Suprapubic skin (tissue), 4 donors: ENCODE measurements at regions not wholly inside any gene's neighbourhood (a gene's known extent, or its start where the extent isn't known, plus 50 kb on each side); places are given as distances from the start of the nearest gene placed in this dataset.
A peak's percentile ranks its signal among the peaks of the same experiment; 100 is the strongest.

Experiments
- DNase-seq, 2 donors: peaks; one replicate each; pipeline ENCODE4 v3.0.0-alpha.2; 2019; ENCODE audit warnings: low spot score in 2 of 2
- H3K27ac ChIP-seq: fragments of 200-600 bp; sonication (generic); one replicate; pipeline ENCODE4 v1.5.1; 2019
- H3K27me3 ChIP-seq: fragments of 200-600 bp; sonication (generic); one replicate; pipeline ENCODE4 v1.5.1; 2019
- H3K36me3 ChIP-seq: fragments of 200-600 bp; sonication (generic); one replicate; pipeline ENCODE4 v1.5.1; 2019
- H3K4me1 ChIP-seq: fragments of 200-600 bp; sonication (generic); one replicate; pipeline ENCODE4 v1.5.1; 2019
- H3K4me3 ChIP-seq: fragments of 200-600 bp; sonication (generic); one replicate; pipeline ENCODE4 v1.5.1; 2019; ENCODE audit warnings: mild to moderate bottlenecking
- H3K9me3 ChIP-seq: fragments of 200-600 bp; sonication (generic); one replicate; pipeline ENCODE4 v1.5.1; 2019
- CTCF ChIP-seq, 2 donors: fragments of 200-600 bp in 1 of 2; fragments of 450-650 bp in 1 of 2; sonication (generic) in 1 of 2; IDR thresholded peaks; one replicate each; pipeline ENCODE4 v1.5.1; 2016 to 2019; ENCODE audit warnings: antibody characterized with exemption in 2 of 2, mild to moderate bottlenecking in 1 of 2, moderate library complexity in 1 of 2
- EP300 ChIP-seq: sonication (generic); formaldehyde crosslinking; IDR thresholded peaks from one replicate; pipeline ENCODE4 v1.6.1; 2017; ENCODE audit warnings: antibody characterized with exemption
- POLR2A ChIP-seq, 2 donors: fragments of 450-650 bp; IDR thresholded peaks; one replicate each; pipeline ENCODE4 v1.6.1; 2017; ENCODE audit warnings: antibody characterized with exemption in 2 of 2, mild to moderate bottlenecking in 2 of 2, moderate library complexity in 2 of 2
- POLR2AphosphoS5 ChIP-seq, 3 donors: sonication (generic); formaldehyde crosslinking; IDR thresholded peaks; one replicate each; pipeline ENCODE4 v1.6.1; 2017; ENCODE audit warnings: antibody characterized with exemption in 3 of 3
- WGBS: methylation state at CpG from one replicate; pipeline ENCODE4 v1.1.5; 2018; 5-methylcytosine and 5-hydroxymethylcytosine counted together

DNA sequence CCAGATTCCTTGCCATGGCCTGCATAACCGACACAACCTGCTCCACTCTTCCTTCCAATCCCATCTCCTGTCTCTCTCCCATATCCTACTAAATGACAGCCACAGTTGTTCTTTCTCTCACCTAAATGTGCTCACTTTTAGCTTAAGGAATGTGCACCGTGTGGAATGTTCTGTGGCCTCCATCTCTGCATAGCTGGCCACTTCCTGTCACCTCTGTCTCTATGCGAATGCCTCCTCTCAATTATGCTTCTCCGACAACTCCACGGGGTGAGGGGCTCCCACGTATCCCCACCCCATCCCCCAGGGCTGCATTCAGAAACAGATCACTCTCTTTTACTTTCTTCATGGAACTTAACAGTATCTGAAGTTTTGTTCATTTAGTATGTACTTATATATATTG is 110.7 kb downstream of the RAB18 start:
- H3K4me3 ChIP-seq, result no peak overlapping the region
- no peak for DNase-seq

DNA sequence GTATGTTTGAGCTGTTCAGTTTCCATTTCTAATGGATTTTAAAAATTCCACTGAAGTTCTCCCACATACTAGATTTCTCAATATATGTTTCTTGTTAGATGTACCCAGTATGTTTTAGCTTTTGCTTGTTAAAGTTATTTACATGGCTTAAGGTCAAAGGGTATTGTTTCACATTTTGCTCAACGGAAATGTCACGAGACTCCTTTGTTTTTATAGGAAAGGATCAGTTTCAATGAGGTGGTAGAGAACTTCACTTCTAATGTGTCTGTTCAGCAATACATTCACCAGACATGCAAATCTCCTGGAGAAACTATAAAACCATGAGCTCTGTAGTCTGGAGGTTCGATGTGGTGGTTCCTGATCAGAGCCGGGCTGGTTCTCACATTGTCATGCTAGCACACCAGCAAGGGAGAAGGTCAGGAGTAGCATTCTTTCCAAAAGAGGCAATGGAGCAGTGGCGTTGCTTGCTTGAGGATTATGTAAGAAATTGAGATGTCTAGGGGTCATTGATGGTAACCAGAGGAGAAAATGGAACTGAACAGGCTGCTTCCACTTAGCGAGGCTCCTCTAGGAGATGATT is 114.0 kb downstream of the RAB18 start:
- no peak overlapping the region for H3K27ac ChIP-seq
- no peaks in the 10 kb centered on the region for H3K36me3 ChIP-seq
- no peak overlapping the region for H3K4me3 ChIP-seq
- no peak for DNase-seq
- 81% methylated on average over 6 of the region's 6 CpGs for WGBS
- H3K27me3 ChIP-seq, result no peaks in the 10 kb centered on the region
- H3K4me1 ChIP-seq, result peaks cover 20% of the 10 kb centered on the region
- no peaks in the 10 kb centered on the region for H3K9me3 ChIP-seq
- no peak for TF ChIP-seq POLR2AphosphoS5 (IDR thresholded peaks at IDR 0.05)
- TF ChIP-seq POLR2A (IDR thresholded peaks at IDR 0.05), result no peak
- TF ChIP-seq EP300, result no peak
- no peak for TF ChIP-seq CTCF (IDR thresholded peaks at IDR 0.05)

More for the DNA sequence above, 110.7 kb downstream of the RAB18 start:
- H3K27me3 ChIP-seq, result no peaks in the 10 kb centered on the region
- no peaks in the 10 kb centered on the region for H3K36me3 ChIP-seq
- H3K9me3 ChIP-seq, result no peaks in the 10 kb centered on the region
- H3K4me1 ChIP-seq, result peaks cover 4% of the 10 kb centered on the region
- 71% methylated on average over 6 of the region's 6 CpGs for WGBS
- TF ChIP-seq EP300 (no peak), POLR2AphosphoS5 (IDR thresholded peaks at IDR 0.05) (no peak), CTCF (IDR thresholded peaks at IDR 0.05) (no peak), POLR2A (IDR thresholded peaks at IDR 0.05) (no peak)
- no peak overlapping the region for H3K27ac ChIP-seq

GRCh38 chr10:27618906-27619305 is 114.8 kb downstream of the RAB18 start:
- DNase-seq, result no peak
- Histone ChIP-seq H3K9me3 (no peaks in the 10 kb centered on the region), H3K27ac (no peak overlapping the region), H3K27me3 (no peaks in the 10 kb centered on the region), H3K4me1 (peaks cover 20% of the 10 kb centered on the region), H3K36me3 (no peaks in the 10 kb centered on the region), H3K4me3 (no peak overlapping the region)
- TF ChIP-seq EP300 (no peak), POLR2AphosphoS5 (IDR thresholded peaks at IDR 0.05) (no peak), POLR2A (IDR thresholded peaks at IDR 0.05) (no peak), CTCF (IDR thresholded peaks at IDR 0.05) (no peak)
- WGBS, result 76% methylated on average over 10 of the region's 10 CpGs

GRCh38 chr10:27619329-27619728 is 115.2 kb downstream of the RAB18 start:
- H3K4me3 ChIP-seq, result no peak overlapping the region
- H3K36me3 ChIP-seq, result no peaks in the 10 kb centered on the region
- no peak overlapping the region for H3K27ac ChIP-seq
- H3K27me3 ChIP-seq, result no peaks in the 10 kb centered on the region
- H3K4me1 ChIP-seq, result peaks cover 20% of the 10 kb centered on the region
- no peak for DNase-seq
- WGBS, result 72% methylated on average over 4 of the region's 4 CpGs
- H3K9me3 ChIP-seq, result no peaks in the 10 kb centered on the region
- TF ChIP-seq POLR2AphosphoS5 (IDR thresholded peaks at IDR 0.05) (no peak), CTCF (IDR thresholded peaks at IDR 0.05) (no peak), POLR2A (IDR thresholded peaks at IDR 0.05) (no peak), EP300 (no peak)

GRCh38 chr10:27620430-27621397 is 116.6 kb downstream of the RAB18 start:
- Histone ChIP-seq H3K27ac (peak overlapping the region; percentile 58), H3K9me3 (no peaks in the 10 kb centered on the region), H3K4me3 (no peak overlapping the region), H3K4me1 (peaks cover 30% of the 10 kb centered on the region), H3K27me3 (no peaks in the 10 kb centered on the region), H3K36me3 (no peaks in the 10 kb centered on the region)
- TF ChIP-seq CTCF (IDR thresholded peaks at IDR 0.05) (no peak), POLR2A (IDR thresholded peaks at IDR 0.05) (no peak), POLR2AphosphoS5 (IDR thresholded peaks at IDR 0.05) (no peak), EP300 (no peak)
- DNase-seq, result no peak
- 19% methylated on average over 10 of the region's 10 CpGs for WGBS
